ENCODE measurements at regions not wholly inside any gene's neighbourhood (a gene's known extent, or its start where the extent isn't known, plus 50 kb on each side); places are given as distances from the start of the nearest gene placed in this dataset.

DNA sequence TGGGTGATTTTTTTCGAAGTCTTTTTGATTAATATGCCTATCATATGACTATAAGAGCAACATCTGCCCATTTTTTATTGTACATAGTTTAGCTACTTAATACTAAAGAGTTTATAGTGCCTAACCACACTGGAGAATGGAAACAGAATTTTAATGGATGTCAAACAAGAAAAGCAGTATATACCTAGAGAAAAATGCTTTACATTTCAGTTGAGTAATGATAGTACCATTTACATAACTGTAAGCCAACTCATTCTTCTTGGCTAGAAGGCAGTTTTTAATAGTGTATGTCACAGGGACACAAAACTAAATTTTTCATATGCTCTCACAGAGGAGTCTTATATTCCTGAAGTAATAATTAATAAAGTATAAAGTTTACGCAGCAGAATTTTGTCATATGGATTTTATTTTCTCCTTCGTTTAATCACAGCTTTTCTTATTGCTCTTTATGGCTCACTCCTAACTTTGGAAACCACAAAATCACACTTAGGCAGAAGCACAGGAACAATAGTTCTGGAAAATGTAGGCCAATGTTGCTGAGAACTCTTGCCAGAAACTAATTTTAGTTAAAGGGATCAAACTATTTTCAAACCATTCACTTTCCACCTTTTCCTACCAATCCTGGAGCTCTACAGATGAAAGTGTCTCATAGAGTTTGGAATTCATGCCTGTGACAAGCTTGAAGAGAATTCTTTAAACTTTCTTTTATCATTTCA lies 243.6 kb downstream of the ZIC1 start:
- TF ChIP-seq SPI1 (IDR thresholded peaks at IDR 0.05; ENCODE audit: borderline replicate concordance, low read depth) (no peak), GABPA (IDR thresholded peaks at IDR 0.05; ENCODE audit: low read depth) (no peak), POLR2AphosphoS5 (IDR thresholded peaks at IDR 0.05; ENCODE audit: low read depth) (no peak)
- TF ChIP-seq, protein P1, sequence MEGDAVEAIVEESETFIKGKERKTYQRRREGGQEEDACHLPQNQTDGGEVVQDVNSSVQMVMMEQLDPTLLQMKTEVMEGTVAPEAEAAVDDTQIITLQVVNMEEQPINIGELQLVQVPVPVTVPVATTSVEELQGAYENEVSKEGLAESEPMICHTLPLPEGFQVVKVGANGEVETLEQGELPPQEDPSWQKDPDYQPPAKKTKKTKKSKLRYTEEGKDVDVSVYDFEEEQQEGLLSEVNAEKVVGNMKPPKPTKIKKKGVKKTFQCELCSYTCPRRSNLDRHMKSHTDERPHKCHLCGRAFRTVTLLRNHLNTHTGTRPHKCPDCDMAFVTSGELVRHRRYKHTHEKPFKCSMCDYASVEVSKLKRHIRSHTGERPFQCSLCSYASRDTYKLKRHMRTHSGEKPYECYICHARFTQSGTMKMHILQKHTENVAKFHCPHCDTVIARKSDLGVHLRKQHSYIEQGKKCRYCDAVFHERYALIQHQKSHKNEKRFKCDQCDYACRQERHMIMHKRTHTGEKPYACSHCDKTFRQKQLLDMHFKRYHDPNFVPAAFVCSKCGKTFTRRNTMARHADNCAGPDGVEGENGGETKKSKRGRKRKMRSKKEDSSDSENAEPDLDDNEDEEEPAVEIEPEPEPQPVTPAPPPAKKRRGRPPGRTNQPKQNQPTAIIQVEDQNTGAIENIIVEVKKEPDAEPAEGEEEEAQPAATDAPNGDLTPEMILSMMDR (IDR thresholded peaks at IDR 0.05; ENCODE audit: insufficient read depth, low read length): no peak
- TF ChIP-seq, protein P2, sequence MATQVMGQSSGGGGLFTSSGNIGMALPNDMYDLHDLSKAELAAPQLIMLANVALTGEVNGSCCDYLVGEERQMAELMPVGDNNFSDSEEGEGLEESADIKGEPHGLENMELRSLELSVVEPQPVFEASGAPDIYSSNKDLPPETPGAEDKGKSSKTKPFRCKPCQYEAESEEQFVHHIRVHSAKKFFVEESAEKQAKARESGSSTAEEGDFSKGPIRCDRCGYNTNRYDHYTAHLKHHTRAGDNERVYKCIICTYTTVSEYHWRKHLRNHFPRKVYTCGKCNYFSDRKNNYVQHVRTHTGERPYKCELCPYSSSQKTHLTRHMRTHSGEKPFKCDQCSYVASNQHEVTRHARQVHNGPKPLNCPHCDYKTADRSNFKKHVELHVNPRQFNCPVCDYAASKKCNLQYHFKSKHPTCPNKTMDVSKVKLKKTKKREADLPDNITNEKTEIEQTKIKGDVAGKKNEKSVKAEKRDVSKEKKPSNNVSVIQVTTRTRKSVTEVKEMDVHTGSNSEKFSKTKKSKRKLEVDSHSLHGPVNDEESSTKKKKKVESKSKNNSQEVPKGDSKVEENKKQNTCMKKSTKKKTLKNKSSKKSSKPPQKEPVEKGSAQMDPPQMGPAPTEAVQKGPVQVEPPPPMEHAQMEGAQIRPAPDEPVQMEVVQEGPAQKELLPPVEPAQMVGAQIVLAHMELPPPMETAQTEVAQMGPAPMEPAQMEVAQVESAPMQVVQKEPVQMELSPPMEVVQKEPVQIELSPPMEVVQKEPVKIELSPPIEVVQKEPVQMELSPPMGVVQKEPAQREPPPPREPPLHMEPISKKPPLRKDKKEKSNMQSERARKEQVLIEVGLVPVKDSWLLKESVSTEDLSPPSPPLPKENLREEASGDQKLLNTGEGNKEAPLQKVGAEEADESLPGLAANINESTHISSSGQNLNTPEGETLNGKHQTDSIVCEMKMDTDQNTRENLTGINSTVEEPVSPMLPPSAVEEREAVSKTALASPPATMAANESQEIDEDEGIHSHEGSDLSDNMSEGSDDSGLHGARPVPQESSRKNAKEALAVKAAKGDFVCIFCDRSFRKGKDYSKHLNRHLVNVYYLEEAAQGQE (IDR thresholded peaks at IDR 0.05; ENCODE audit: insufficient replicate concordance, low read depth): no peak

Data from HL-60 (cell line).